ENCODE measurements at regions not wholly inside any gene's neighbourhood (a gene's known extent, or its start where the extent isn't known, plus 50 kb on each side); places are given as distances from the start of the nearest gene placed in this dataset.

GRCh38 chr1:229886636-229887035 is 180.4 kb upstream of the GALNT2 start:
- Histone ChIP-seq H3K27ac (no peak overlapping the region), H3K4me1 (no peaks in the 10 kb centered on the region), H3K27me3 (no peaks in the 10 kb centered on the region), H3K4me3 (no peak overlapping the region), H3K9me3 (no peaks in the 10 kb centered on the region), H3K36me3 (no peaks in the 10 kb centered on the region)
- ATAC-seq, result no peak
- no peak for DNase-seq
- intact Hi-C loops (cut with DNase I), result no loop called here
- TF ChIP-seq CTCF (IDR thresholded peaks at IDR 0.05), result no peak

GRCh38 chr1:229887043-229887822 is 179.8 kb upstream of the GALNT2 start:
- Histone ChIP-seq H3K4me3 (no peak overlapping the region), H3K4me1 (no peaks in the 10 kb centered on the region), H3K27me3 (no peaks in the 10 kb centered on the region), H3K36me3 (no peaks in the 10 kb centered on the region), H3K27ac (no peak overlapping the region), H3K9me3 (no peaks in the 10 kb centered on the region)
- ATAC-seq, result no peak
- no peak for DNase-seq
- intact Hi-C loops (cut with DNase I), result no loop called here
- TF ChIP-seq CTCF (IDR thresholded peaks at IDR 0.05), result no peak

GRCh38 chr1:229888157-229888556 is 178.9 kb upstream of the GALNT2 start:
- DNase-seq, result no peak
- no peak for TF ChIP-seq CTCF (IDR thresholded peaks at IDR 0.05)
- intact Hi-C loops (cut with DNase I), result no loop called here
- Histone ChIP-seq H3K36me3 (no peaks in the 10 kb centered on the region), H3K27me3 (no peaks in the 10 kb centered on the region), H3K27ac (no peak overlapping the region), H3K9me3 (no peaks in the 10 kb centered on the region), H3K4me1 (no peaks in the 10 kb centered on the region), H3K4me3 (no peak overlapping the region)
- no peak for ATAC-seq

- no peak for ATAC-seq
- H3K27ac ChIP-seq, result no peak overlapping the region
- no peak for TF ChIP-seq CTCF (IDR thresholded peaks at IDR 0.05)
These were observed 178.5 kb upstream of the GALNT2 start for GRCh38 chr1:229888561-229889001.

GRCh38 chr1:229889031-229889517 is 178.0 kb upstream of the GALNT2 start:
- DNase-seq (no peak), ATAC-seq (no peak)
- no peak overlapping the region for H3K4me3 ChIP-seq
- no peak for TF ChIP-seq CTCF (IDR thresholded peaks at IDR 0.05)
- no peaks in the 10 kb centered on the region for H3K36me3 ChIP-seq
- H3K9me3 ChIP-seq, result no peaks in the 10 kb centered on the region
- intact Hi-C loops (cut with DNase I), result no loop called here
- H3K4me1 ChIP-seq, result no peaks in the 10 kb centered on the region
- no peak overlapping the region for H3K27ac ChIP-seq
- H3K27me3 ChIP-seq, result no peaks in the 10 kb centered on the region

More at GRCh38 chr1:229888561-229889001, 178.5 kb upstream of the GALNT2 start:
- Histone ChIP-seq H3K9me3 (no peaks in the 10 kb centered on the region), H3K4me1 (no peaks in the 10 kb centered on the region), H3K27me3 (no peaks in the 10 kb centered on the region), H3K4me3 (no peak overlapping the region), H3K36me3 (no peaks in the 10 kb centered on the region)
- DNase-seq, result no peak
- intact Hi-C loops (cut with DNase I), result no loop called here
